Endodermal cell (in vitro differentiated cells): ENCODE measurements at regions not wholly inside any gene's neighbourhood (a gene's known extent, or its start where the extent isn't known, plus 50 kb on each side); places are given as distances from the start of the nearest gene placed in this dataset.
"Not testable (repeated sequence)": the region's sequence is repeated elsewhere in the genome, so short reads cannot be mapped to it uniquely, and the experiment has no call there.

Experiments used
- DNase-seq: peaks from one replicate; pipeline ENCODE4 v3.0.0-alpha.2; 2017
- H3K27ac ChIP-seq: 2 replicates; pipeline ENCODE4 v1.5.1; 2013; ENCODE audit warnings: mild to moderate bottlenecking, low read depth, low read length, moderate library complexity
- H3K27me3 ChIP-seq: 2 replicates; pipeline ENCODE4 v1.6.1; 2013; ENCODE audit warnings: mild to moderate bottlenecking, low read length, moderate library complexity; ENCODE audit not compliant: insufficient read depth, control insufficient read depth, poor library complexity, severe bottlenecking
- H3K36me3 ChIP-seq: 2 replicates; pipeline ENCODE4 v1.7.0; 2013; ENCODE audit warnings: mild to moderate bottlenecking, low read length, moderate library complexity; ENCODE audit not compliant: control insufficient read depth, insufficient read depth
- H3K4me1 ChIP-seq: one replicate; pipeline ENCODE4 v1.7.0; 2013; ENCODE audit warnings: low read length; ENCODE audit not compliant: control insufficient read depth, insufficient read depth
- H3K4me3 ChIP-seq: 2 replicates; pipeline ENCODE4 v1.5.1; 2013; ENCODE audit warnings: mild to moderate bottlenecking, low read length, moderate library complexity
- H3K9ac ChIP-seq: 2 replicates; pipeline ENCODE4 v1.6.1; 2013; ENCODE audit warnings: mild to moderate bottlenecking, low read length, moderate library complexity; ENCODE audit not compliant: poor library complexity, severe bottlenecking; ENCODE audit errors: extremely low read depth
- H3K9me3 ChIP-seq: 2 replicates; pipeline ENCODE4 v1.6.1; 2013; ENCODE audit warnings: mild to moderate bottlenecking, low read length, moderate library complexity; ENCODE audit not compliant: control insufficient read depth
- H3K27ac Mint-ChIP-seq: 2 replicates; pipeline ENCODE4 v1.8.0; 2020; ENCODE audit warnings: mixed read lengths
- H3K27me3 Mint-ChIP-seq: 2 replicates; pipeline ENCODE4 v1.8.0; 2021; ENCODE audit warnings: mild to moderate bottlenecking, mixed read lengths; ENCODE audit not compliant: insufficient read depth
- H3K36me3 Mint-ChIP-seq: 2 replicates; pipeline ENCODE4 v1.8.0; 2020; ENCODE audit warnings: low read depth, mixed read lengths
- H3K4me1 Mint-ChIP-seq: 2 replicates; pipeline ENCODE4 v1.8.0; 2020; ENCODE audit warnings: mixed read lengths
- H3K4me3 Mint-ChIP-seq: 2 replicates; pipeline ENCODE4 v1.8.0; 2020; ENCODE audit warnings: mild to moderate bottlenecking, moderate library complexity, mixed read lengths
- H3K9me3 Mint-ChIP-seq: 2 replicates; pipeline ENCODE4 v1.8.0; 2020; ENCODE audit warnings: mild to moderate bottlenecking, mixed read lengths
- CTCF ChIP-seq: fragments of 200-600 bp; sonication (generic); conservative IDR thresholded peaks from 2 replicates; pipeline ENCODE4 v1.5.0; 2021; ENCODE audit warnings: antibody characterized with exemption, mild to moderate bottlenecking
- WGBS, 2 experiments: methylation state at CpG; one replicate each; pipeline versions ENCODE4 v1.1.5 to v1.1.7; 2013; ENCODE audit warnings: missing lambda C conversion rate in 2 of 2, mixed read lengths in 1 of 2; ENCODE audit not compliant: insufficient coverage in 1 of 2, insufficient read length in 1 of 2; 5-methylcytosine and 5-hydroxymethylcytosine counted together

GRCh38 chr9:107577140-107577776 lies 87.7 kb upstream of the KLF4 start:
- H3K4me1 Mint-ChIP-seq: no peaks in the 10 kb centered on the region
- H3K27ac Mint-ChIP-seq: no peak overlapping the region
- Histone ChIP-seq H3K4me3 (no peak overlapping the region), H3K36me3 (no peaks in the 10 kb centered on the region), H3K9me3 (no peaks in the 10 kb centered on the region), H3K27me3 (no peaks in the 10 kb centered on the region), H3K27ac (no peak overlapping the region), H3K9ac (no peak overlapping the region), H3K4me1 (no peaks in the 10 kb centered on the region)
- TF ChIP-seq CTCF: no peak
- no peaks in the 10 kb centered on the region for H3K27me3 Mint-ChIP-seq
- 96 to 98% methylated on average over 4 to 5 of the region's 5 CpGs for WGBS, 2 experiments
- H3K9me3 Mint-ChIP-seq: no peaks in the 10 kb centered on the region
- no peaks in the 10 kb centered on the region for H3K36me3 Mint-ChIP-seq
- no peak for DNase-seq
- no peak overlapping the region for H3K4me3 Mint-ChIP-seq

DNA sequence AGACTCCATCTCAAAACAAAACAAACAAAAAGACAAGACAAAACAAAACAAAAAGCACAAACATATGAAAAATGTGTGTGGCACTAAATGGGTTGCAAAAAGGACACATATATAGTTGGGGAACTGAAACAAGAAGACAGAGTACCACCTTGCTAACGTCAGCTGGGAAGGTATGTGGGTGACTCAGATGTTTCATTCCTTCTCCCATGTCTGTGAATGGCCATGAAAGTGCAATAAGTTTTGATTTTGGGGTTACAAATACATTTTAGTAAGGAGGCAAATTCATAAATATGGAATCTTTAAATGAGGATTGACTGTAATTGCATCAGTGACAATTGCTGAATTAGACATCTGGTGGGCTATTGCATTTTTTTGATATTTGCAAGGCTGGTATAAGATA lies 81.6 kb upstream of the KLF4 start:
- Histone ChIP-seq H3K27ac (no peak overlapping the region), H3K36me3 (no peaks in the 10 kb centered on the region), H3K9ac (no peak overlapping the region), H3K4me3 (no peak overlapping the region), H3K9me3 (no peaks in the 10 kb centered on the region), H3K27me3 (no peaks in the 10 kb centered on the region), H3K4me1 (no peaks in the 10 kb centered on the region)
- no peak overlapping the region for H3K4me3 Mint-ChIP-seq
- DNase-seq: no peak
- WGBS, 2 experiments: 83 to 93% methylated on average over 1 of the region's 1 CpG
- no peaks in the 10 kb centered on the region for H3K9me3 Mint-ChIP-seq
- H3K27me3 Mint-ChIP-seq: peaks cover 6% of the 10 kb centered on the region
- TF ChIP-seq CTCF: no peak
- H3K36me3 Mint-ChIP-seq: no peaks in the 10 kb centered on the region
- no peaks in the 10 kb centered on the region for H3K4me1 Mint-ChIP-seq
- no peak overlapping the region for H3K27ac Mint-ChIP-seq

DNA sequence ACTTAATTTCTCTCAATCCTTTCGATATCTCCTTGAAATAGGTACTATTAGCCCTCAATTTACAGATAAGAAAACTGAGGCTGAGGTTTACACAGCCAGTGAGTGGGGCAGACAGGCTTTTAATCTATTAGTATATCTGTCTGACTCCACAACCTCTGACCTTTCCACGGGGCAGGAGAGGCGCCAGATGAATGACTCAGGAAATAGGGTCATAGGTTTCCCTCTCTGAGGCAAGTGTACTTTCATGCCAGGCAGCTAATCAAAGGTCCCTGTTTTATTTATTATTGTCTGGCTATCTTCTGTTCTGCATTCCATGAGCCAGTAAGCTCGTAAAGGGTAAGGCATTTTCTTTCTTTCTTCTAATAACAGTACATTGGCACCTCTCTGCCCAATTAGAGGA lies 79.6 kb upstream of the KLF4 start:
- no peak for DNase-seq
- Mint-ChIP-seq H3K36me3 (no peaks in the 10 kb centered on the region), H3K27me3 (peaks cover 14% of the 10 kb centered on the region), H3K4me1 (no peaks in the 10 kb centered on the region), H3K27ac (no peak overlapping the region), H3K9me3 (no peaks in the 10 kb centered on the region), H3K4me3 (no peak overlapping the region)
- Histone ChIP-seq H3K9ac (no peak overlapping the region), H3K27me3 (no peaks in the 10 kb centered on the region), H3K27ac (no peak overlapping the region), H3K9me3 (no peaks in the 10 kb centered on the region), H3K4me3 (no peak overlapping the region), H3K36me3 (no peaks in the 10 kb centered on the region), H3K4me1 (no peaks in the 10 kb centered on the region)
- 95 to 96% methylated on average over 3 to 4 of the region's 4 CpGs for WGBS, 2 experiments
- no peak for TF ChIP-seq CTCF

DNA sequence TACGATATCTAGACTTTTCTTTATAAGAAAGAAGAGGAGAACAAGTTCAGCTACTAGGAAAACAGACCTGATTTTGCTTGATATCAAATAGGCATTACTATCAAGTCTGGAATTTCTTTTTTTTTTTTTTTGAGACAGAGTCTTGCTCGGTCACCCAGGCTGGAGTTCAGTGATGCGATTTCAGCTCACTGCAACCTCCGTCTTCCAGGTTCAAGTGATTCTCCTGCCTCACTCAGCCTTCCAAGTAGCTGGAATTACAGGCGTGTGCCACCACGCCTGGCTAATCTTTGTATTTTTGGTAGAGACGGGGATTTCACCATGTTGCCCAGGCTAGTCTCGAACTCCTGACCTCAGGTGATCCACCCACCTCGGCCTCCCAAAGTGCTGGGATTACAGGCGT lies 78.8 kb upstream of the KLF4 start:
- H3K9me3 ChIP-seq, H3K36me3 ChIP-seq, DNase-seq, H3K4me1 Mint-ChIP-seq, H3K27ac ChIP-seq, H3K4me1 ChIP-seq, H3K36me3 Mint-ChIP-seq, H3K4me3 Mint-ChIP-seq, H3K27me3 ChIP-seq, H3K9me3 Mint-ChIP-seq, H3K9ac ChIP-seq, H3K27ac Mint-ChIP-seq, H3K4me3 ChIP-seq: not testable (repeated sequence)
- H3K27me3 Mint-ChIP-seq: peaks cover 14% of the 10 kb centered on the region
- 94 to 95% methylated on average over 7 to 10 of the region's 10 CpGs for WGBS, 2 experiments
